ENCODE measurements at regions not wholly inside any gene's neighbourhood (a gene's known extent, or its start where the extent isn't known, plus 50 kb on each side); places are given as distances from the start of the nearest gene placed in this dataset.
"Not testable (repeated sequence)": the region's sequence is repeated elsewhere in the genome, so short reads cannot be mapped to it uniquely, and the experiment has no call there.

DNA sequence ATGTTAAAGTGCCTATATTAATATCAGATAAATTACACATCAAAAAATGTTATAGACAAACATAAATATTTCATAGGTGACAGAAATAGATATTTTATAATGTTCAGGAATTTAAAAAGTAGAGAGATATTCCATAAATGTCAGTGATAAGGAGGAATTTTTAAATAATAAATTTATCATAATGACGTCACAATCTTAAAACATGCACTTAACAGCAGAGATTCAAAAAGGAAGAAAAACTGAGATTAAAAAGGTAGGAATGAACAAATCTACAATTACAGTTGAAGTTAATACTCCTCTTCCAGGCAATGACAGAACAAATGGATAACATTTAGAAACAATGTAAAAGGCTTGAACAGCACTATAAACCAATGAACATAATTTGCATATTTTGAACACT lies 345.4 kb upstream of the NOX3 start:
- DNase-seq (ENCODE audit: low read depth in 4 of 4, low spot score in 1 of 4), result no peak

- DNase-seq (ENCODE audit: low read depth in 4 of 4, low spot score in 1 of 4), result not testable (repeated sequence)
These were observed 343.2 kb upstream of the NOX3 start for GRCh38 chr6:155798876-155799275.

DNA sequence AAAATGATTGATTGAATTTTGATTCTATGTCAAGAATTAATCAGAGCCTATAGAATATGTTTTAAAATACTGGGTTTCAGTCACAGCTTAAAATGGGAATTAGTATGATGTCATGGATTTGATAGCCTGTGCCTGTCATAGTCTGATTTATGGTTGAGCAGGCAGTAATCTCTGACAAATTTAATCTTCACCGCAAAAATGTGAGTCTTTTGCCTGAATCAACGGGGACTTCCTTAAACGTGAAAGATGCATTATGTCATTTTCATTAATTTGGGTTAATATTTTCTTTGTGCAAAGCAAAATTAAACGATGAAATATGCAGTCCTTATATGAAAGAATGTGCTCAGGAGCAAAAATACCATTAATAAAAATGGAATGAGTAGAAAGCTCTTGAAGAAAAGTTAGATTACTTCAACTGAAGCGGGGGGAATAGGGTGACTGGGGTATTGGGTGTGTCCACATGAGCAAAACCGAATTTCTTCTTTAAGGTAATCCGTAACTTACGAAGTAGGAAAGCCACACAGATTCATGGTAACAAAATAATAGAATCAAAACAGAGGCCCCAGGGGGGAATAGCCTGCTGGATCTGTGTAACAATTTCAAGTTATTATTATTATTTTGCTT lies 339.6 kb upstream of the NOX3 start:
- no peak for DNase-seq (ENCODE audit: low read depth in 4 of 4, low spot score in 1 of 4)

- DNase-seq (ENCODE audit: low read depth in 4 of 4, low spot score in 1 of 4), result no peak
These were observed 336.3 kb upstream of the NOX3 start for GRCh38 chr6:155791891-155792290.

- no peak for DNase-seq (ENCODE audit: low read depth in 4 of 4, low spot score in 1 of 4)
These were observed 335.5 kb upstream of the NOX3 start for GRCh38 chr6:155791186-155791585.

- no peak for DNase-seq (ENCODE audit: low read depth in 4 of 4, low spot score in 1 of 4)
These were observed 331.5 kb upstream of the NOX3 start for GRCh38 chr6:155787168-155787567.

DNA sequence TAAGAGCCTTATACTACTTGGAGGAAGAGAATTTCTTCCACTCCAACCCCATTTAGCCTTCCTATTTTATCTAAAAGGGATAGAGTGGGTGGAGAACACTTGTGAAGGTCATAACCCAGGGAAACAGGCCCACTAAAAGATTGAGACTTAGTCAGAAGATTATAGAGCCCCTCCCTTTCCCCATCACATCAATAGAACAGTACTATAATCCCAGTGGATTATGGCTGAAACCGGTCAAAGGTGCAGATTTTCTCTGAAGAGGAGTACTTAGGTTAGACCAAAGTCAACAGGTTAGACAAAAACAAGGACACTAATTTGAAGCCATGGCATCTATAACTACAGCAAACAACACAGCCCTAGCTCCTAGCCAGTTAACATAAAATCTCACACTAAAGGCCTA lies 330.9 kb upstream of the NOX3 start:
- no peak for DNase-seq (ENCODE audit: low read depth in 4 of 4, low spot score in 1 of 4)

DNA sequence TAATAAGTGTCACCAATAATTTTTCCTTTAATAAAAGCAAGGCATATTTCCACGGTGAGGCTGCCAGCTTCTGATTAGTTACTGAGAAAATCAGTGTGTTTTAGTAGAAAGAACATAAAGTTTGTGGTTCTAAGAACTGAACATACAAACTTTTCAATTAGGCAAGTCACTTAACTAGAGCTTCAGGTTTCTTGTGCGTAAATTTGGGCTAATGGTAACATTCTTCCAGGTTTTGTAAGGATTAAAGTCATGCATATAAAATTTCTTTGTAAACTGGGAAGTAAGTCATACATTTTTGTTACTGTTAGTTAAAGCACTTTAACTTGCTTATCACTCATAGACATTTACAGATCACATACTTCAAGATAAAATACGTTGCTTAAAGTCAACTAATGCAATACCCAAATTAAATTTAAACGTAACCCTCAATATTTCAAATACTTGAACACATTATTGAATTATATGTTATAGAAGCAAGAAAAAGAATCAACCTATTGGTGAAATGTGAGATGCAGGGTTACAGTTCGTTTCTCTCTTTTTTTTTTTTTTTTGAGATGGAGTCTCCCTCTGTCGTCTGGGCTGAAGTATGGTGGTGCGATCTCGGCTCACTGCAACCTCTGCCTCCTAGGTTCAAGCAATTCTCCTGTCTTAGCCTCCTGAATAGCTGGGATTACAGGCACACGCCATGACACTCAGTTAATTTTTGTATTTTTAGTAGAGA lies 327.3 kb upstream of the NOX3 start:
- DNase-seq (ENCODE audit: low read depth in 4 of 4, low spot score in 1 of 4), result no peak

DNA sequence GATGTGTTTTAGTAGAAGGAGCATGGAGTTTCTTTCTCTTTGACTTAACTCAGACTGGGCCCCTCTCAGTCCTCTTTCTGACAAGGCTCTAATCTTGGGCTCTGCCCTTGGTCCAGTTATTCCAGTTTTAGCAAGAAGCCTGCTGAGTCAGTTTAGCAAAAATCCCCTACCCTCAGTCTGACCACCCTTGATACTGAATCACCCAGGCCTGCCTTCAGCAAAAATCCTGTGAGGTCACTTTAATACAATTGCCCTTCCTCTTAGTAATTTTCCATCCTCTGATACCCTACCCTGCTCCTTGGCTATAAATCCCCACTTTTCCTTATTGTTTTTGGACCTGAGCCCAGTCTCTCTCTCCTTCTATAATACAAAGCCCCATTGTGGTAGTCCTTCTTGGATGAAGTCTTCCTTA lies 326.7 kb upstream of the NOX3 start:
- no peak for DNase-seq (ENCODE audit: low read depth in 4 of 4, low spot score in 1 of 4)

DNA sequence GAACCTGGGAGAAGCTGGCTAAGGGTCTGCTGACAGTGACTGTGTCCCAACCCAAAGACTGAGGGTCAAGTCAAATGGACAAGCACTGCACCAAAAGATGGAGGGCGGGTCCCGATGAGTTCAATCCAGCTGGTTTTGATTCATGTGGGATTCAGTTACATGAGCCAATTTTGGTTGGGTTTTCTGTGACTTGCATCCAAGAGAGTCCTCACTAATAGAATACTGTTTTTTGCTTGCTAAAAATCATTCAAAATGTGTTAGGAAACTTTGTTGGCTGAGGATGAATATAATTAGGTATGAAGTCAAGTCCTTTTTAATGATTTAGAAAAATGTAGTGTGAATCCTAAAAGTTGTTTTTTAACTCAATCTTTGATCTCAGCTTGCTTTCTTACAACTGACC lies 323.8 kb upstream of the NOX3 start:
- no peak for DNase-seq (ENCODE audit: low read depth in 4 of 4, low spot score in 1 of 4)

- DNase-seq (ENCODE audit: low read depth in 4 of 4, low spot score in 1 of 4), result no peak
These were observed 322.7 kb upstream of the NOX3 start for GRCh38 chr6:155778336-155778735.

DNA sequence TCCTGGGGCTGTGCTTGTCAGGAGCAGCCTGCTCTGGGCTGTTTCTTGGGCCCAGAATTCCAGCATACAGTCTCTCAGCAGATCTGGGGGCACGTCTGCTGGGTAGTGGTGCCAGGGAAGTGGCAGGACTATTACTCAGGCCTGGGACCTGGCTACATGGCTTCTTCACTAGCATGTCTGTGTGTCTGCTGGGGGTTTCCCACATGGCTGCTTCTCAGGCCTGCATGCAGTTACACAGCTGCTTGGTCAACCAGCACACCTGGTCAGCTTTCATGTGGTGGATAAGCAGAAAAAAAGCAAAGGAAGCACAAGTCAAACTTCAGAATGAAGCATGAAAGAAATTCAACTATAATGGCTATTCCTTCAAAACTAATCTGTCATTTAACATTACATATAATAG lies 316.2 kb upstream of the NOX3 start:
- DNase-seq (ENCODE audit: low read depth in 4 of 4, low spot score in 1 of 4), result no peak

GRCh38 chr6:155770856-155771255 lies 315.2 kb upstream of the NOX3 start:
- no peak for DNase-seq (ENCODE audit: low read depth in 4 of 4, low spot score in 1 of 4)

GRCh38 chr6:155770313-155770712 lies 314.7 kb upstream of the NOX3 start:
- DNase-seq (ENCODE audit: low read depth in 4 of 4, low spot score in 1 of 4), result no peak

GRCh38 chr6:155765275-155766194 lies 309.9 kb upstream of the NOX3 start:
- no peak for DNase-seq (ENCODE audit: low read depth in 4 of 4, low spot score in 1 of 4)

DNA sequence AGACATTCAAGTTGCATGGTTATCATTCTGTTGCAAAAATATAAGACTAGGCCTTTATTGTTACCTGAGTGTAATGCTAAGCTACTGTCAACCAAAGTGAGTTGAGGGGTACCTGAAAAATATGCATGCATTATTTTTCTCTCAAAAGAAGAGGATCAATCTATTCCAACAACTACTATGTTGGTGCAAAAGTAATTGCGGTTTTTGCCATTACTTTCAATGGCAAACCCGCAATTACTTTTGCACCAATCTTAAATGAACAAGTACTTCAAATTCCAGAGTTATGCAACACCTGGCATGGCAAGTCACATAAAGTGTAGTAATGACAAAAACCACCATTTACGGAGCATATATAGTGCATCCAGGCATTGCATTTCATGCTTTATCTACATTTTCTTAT lies 307.0 kb upstream of the NOX3 start:
- no peak for DNase-seq (ENCODE audit: low read depth in 4 of 4, low spot score in 1 of 4)

GRCh38 chr6:155755452-155755851 lies 299.8 kb upstream of the NOX3 start:
- DNase-seq (ENCODE audit: low read depth in 4 of 4, low spot score in 1 of 4), result no peak

GRCh38 chr6:155748778-155749177 lies 293.1 kb upstream of the NOX3 start:
- not testable (repeated sequence) for DNase-seq (ENCODE audit: low read depth in 4 of 4, low spot score in 1 of 4)

- no peak for DNase-seq (ENCODE audit: low read depth in 4 of 4, low spot score in 1 of 4)
These were observed 291.9 kb upstream of the NOX3 start for GRCh38 chr6:155747491-155747890.

DNA sequence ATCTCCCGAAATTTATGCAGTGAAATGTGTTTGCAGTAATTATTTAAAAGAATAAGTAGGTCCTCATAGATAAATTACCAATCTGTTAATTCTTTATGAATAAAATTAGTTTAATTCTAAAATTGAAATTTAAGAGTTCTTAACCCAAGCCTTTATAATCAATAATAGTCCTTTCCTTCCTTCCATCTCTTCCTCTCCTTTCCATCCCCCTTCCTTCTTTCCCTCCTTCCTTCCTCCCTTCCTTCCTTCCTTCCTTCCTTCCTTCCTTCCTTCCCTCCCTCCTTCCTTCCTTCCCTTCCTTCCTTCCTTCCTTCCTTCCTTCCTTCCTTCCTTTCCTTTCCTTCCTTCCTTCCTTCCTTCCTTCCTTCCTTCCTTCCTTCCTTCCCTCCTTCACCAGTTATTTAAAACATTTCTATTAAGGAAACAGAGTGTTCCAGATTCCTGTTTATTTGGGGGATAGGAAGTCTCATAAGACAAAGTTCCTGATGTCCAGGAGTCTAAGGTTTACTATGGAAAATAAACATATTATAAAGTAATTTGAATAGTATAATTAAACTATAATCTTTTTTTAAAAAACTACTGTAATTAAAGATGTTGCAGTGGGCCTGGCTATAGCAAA lies 285.3 kb upstream of the NOX3 start:
- no peak for DNase-seq (ENCODE audit: low read depth in 4 of 4, low spot score in 1 of 4)

DNA sequence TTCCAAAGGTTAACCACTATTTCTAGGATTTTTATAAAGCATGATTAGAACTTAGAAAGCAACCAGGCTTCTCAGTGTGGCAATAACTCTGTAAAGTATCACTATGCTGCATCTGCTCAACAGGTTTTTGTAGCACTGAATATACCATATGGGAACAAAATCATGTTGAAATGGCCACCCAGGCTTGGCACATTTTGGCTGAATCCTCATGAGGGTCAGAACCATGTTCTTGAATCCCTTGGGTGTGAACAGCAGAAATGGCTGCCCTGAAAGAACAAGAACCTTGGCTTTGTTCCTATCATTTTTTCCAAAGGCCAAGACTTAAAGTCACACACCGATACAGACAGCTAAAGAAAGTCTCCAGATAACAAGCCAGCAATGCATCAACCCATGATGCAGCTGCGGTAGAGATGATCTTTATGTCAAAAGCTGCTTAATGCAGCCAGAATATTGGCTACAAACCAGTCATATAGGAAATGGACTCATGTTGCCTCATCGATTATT lies 283.0 kb upstream of the NOX3 start:
- no peak for DNase-seq (ENCODE audit: low read depth in 4 of 4, low spot score in 1 of 4)
